MM.1S (cell line): ENCODE measurements at regions not wholly inside any gene's neighbourhood (a gene's known extent, or its start where the extent isn't known, plus 50 kb on each side); places are given as distances from the start of the nearest gene placed in this dataset.

Experiments used
- CTCF ChIP-seq: fragments of 300-600 bp; sonication (generic); IDR thresholded peaks from 2 replicates; pipeline ENCODE4 v1.5.1; 2016; ENCODE audit warnings: antibody characterized with exemption, low read length, mixed read lengths
- EZH2phosphoT487 ChIP-seq: fragments of 300-600 bp; sonication (generic); IDR thresholded peaks from 2 replicates; pipeline ENCODE4 v1.6.1; 2018; ENCODE audit warnings: antibody characterized with exemption, low read length

DNA sequence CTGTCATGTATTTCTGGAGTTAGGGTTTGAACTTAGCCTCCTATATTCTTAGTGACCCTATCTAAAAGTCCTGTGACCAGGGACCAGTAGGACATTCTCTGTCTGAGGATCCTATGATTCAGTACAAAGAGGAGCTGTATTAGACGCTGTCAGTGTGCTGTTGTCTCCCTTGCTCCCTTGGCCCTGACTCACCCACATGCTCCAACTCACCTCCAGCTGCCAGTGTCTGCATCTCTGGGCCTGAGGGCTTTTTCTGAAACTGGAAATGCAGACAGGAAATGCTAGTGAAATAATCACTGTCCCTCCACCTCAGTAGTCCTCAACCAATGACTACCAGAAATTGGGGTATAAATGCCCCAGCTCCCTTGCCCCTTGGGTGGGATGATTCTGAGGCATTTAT is 535.3 kb upstream of the RPS6KA3 start:
- TF ChIP-seq CTCF (no peak), EZH2phosphoT487 (no peak)
